DMS53 treated with DMSO at 0.1 percent for 48 hours (cell line): ENCODE measurements at regions not wholly inside any gene's neighbourhood (a gene's known extent, or its start where the extent isn't known, plus 50 kb on each side); places are given as distances from the start of the nearest gene placed in this dataset.

Experiments used
- DNase-seq: peaks from one replicate; lab custom pipeline; 2025; ENCODE audit not compliant: unreplicated experiment; lab: John Stamatoyannopoulos, UW

DNA sequence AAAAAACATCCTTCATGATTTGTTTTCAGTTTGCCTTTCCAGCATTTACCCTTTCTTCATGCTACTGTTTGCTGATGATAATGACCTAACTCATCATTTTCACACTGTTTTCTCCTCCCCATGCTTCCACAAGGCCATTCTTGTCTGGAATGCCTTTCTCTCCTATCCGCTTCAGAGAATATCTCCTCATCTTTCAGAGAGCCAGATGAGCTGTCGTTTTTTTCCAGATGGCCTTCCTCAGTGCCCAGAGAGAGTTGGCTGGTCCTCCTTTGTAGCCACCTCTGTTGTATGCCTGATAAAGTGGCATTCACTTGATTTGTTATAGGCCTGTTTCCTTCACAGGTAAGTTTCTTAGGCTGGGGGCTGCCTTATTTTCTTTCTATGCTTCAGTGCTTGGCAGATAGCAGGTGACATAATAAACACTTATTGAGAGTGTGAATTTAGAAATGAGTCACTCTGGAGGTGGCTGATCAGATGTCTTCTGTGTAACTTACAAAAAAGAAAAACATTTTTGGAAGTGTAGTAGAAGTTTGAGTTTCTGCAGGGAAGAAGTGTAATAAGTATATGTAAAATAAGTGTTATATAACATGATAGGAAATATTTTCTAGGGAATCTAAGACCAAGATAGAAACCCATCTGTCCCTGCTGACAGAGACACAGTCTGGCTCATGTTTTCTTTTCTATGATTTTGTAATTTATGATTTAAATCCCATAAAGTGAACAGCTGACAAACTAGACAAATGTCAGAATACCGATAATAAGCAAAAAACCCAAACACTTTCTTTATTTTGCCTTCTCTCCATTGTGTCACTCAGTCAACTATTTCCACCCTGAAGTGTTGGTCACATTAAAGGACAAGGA is 174.5 kb downstream of the DACT1 start:
- peak; percentile 38 for DNase-seq

DNA sequence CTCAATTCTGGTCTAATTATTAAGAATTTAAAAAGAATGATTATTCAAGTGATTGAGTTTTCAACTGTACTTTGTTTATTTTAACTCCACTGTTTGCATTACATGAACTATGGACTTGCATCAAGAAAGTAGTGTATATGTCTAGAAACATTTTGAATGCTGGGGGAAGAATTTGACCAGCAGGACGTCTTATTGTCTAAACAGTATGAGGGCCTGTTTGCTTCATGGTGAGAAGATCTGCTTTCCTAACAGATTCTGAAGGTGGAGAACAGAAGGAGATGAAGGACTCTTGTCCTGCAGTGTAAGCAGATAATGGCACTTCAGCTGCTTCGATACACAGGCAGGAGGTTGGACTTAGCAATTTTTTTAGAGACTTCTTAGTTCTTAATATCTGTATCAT is 176.0 kb downstream of the DACT1 start:
- DNase-seq: no peak

- DNase-seq: no peak
Measured at GRCh38 chr14:58814466-58814865, 176.7 kb downstream of the DACT1 start.

DNA sequence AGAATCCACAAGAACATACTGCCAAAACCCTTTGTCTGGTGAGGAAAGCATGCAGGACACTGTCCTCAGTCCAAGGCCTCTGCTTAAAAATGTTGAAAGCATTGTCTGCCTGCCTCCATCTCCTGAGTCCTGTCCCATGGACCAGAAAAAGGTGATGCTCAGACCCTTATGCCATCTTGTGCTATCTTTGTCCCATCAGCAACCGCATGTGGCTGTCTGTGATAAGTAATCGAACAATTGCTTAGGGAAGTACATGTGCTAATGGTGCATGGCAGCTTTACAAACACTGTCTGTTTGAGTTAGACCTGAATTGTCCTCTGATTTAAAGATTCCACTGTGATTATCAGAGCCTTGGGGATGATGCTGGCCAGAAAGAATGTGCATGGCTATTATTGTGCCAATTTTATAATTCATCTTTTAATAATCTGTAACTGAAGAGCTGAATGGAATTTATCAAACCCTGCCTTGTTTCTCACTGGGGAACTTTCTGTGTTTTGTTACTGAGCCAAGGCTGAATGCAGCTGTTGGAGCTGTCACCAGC is 177.5 kb downstream of the DACT1 start:
- DNase-seq: no peak

DNA sequence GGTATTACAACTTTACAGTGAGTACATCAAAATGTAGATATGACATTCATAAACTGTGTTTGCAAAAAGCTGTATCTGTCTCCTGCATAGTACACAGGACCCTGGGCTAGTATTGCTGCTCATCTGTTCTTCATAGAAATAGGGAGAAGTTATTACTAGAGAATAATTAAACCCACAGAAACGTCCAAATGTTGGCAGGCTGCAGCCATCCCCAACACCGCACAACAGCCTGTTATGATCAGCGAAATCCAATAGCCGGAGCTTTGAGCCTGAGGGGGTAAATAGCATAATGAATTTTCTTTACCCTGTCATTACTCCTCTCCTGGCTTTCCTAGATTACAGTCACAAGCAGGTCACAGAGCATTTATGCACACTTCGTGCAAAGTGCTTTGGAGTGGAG is 178.0 kb downstream of the DACT1 start:
- no peak for DNase-seq

- DNase-seq: no peak
Measured at GRCh38 chr14:58816416-58817115, 178.8 kb downstream of the DACT1 start.

- DNase-seq: no peak
Measured at GRCh38 chr14:58817846-58818245, 180.1 kb downstream of the DACT1 start.

DNA sequence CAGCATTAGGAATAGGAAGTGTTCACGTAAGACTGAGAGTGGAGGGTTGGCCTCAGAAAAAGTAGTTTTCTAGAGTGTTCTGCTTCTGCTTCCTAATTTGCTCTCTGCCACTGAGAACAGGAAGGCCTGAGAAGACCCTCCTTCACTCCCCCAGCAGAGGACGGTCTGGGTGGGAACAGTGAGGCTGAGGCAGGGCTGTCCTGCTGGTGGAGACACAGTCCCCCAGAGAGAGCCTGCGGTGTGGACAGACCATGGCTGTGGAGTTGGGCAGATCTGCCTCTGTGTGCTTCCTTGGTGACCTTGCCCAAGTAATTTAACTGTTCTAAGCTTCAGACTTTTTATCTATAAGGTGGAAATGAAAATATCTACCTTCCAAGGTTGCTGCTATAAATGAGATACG is 182.3 kb downstream of the DACT1 start:
- DNase-seq: no peak

GRCh38 chr14:58821421-58821820 is 183.7 kb downstream of the DACT1 start:
- no peak for DNase-seq

DNA sequence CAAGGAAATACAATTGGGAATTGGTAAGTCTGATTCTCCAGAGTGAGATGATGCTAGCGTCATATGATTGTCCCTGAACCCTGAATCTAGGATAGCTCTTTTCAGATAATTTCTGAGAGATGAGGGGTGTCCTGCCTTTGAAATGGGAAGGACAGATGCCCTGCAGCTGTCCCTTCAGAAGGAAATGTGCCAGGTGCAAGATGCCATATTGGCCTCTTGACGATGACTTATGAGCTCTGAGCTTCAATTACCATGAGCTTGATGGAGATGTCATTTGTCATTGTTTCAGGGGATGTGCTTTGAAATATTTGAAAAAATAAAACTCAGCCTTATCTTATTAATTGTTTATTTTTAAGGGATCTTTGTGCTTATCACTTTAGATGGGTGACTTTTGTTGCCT is 185.1 kb downstream of the DACT1 start:
- no peak for DNase-seq

GRCh38 chr14:58823312-58823711 is 185.6 kb downstream of the DACT1 start:
- no peak for DNase-seq

- DNase-seq: no peak
Measured at GRCh38 chr14:58824106-58824505, 186.3 kb downstream of the DACT1 start.

DNA sequence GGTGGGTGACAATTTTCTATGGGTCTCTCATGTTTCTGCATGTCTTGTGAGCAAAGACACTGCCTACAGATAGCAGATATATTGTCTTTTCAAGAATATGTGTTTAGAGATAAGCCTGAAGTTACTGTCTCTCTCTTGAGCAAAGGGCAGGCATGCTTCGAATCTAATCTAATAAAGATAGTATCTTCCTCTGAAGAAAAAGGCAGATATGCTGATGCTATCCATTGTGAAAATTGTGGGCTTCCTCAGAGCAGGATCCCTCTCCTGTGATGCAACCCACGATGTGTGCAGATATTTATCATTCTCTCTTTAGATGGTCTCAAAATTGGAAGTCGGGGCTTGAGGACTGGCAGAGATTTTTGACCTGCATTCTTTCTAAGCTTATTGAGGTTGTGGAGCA is 187.0 kb downstream of the DACT1 start:
- DNase-seq: no peak

GRCh38 chr14:58825606-58826005 is 187.8 kb downstream of the DACT1 start:
- DNase-seq: no peak

DNA sequence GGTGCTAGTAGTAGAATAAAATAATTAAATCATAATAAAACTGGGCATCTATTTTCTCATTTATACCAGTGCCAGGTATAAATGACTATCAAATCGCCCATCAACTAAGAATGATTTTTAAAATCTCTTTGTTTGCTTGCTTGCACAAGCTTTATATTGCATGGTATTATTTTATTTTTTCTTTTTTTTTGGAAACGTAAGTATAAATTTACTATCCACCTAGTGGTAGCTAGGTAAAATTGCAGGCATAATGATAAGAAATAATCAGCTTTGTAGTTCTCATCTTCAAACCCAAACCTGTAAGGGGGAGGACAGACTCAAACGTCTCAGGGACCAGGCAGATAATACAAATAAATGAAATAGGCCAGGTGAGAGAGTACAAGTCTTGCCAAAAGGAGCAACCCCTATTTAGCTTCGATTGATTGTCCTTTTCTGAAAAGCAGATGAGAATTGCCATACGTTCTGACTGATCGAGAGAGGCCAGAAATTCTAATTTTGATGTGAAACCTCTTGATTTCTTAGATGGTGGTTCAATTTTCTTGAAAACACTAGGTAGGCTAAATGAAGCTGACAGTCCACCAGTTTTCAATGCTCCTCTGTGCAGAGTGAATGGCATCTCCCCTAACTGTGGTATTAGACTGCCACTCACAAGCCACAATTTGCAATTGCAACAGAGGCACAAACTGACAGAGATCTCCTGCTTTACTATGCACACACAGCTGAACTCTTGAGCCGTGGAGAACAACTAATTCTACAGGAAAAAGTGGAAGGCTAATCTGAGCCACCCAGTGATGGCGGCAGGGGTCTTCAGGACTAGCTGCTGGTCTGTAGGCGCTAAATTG is 189.3 kb downstream of the DACT1 start:
- no peak for DNase-seq

DNA sequence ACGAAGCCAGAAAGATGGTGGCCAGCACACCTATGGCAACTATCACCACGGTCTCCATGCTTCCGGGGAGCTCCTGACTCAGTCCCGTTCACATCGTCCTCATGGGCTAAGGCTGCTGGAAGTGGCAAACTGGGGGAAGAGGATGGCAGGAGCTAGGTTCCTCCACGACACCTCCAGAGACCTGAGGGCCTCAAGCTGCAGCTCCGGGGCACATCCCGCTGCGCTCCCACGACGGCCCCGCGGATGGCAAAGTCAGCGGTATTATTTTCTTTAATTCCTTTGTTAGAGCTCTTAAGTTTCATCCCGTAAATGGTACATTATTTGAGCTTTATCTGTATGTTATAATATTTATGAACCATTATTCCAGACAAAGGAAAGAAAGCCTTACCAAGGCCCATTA is 190.5 kb downstream of the DACT1 start:
- DNase-seq: no peak

DNA sequence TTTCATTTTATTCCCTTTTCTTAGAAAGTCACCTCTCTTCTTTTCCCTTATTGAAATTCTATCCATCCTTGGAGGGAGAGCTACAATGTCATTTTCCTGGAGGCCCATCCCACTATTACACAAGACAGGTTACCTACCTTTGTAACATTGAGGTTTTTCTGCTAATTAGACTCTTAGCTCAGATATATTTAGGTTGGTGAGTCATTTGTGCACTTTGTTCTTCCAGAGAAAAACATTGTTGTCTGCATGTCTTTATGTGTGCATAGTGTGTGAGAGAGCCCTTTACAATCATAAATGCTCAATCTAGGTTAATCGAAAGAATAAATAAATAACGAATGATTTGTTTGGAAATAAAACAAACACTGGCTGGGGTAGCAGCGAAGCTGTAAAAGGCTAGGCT is 191.8 kb downstream of the DACT1 start:
- peak; percentile 76 for DNase-seq

DNA sequence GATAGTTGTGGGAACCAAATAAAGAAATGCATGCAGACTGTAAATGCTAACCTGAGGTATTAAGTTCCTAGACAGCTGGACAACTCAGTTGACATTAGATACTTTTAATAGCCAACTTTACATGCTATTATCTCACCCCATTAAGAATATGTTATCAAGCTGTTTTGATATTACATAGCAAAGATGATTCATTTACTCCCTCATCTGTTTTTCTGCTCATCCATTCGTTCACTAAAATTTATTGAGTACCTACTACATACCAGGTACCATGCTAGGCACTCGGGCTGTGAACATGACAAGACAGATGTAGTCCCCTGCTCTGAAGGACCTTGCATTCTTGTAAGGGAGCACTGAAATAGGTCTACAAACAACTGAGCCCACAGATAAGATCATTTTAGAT is 192.4 kb downstream of the DACT1 start:
- DNase-seq: no peak

GRCh38 chr14:58832095-58832521 is 194.3 kb downstream of the DACT1 start:
- no peak for DNase-seq

DNA sequence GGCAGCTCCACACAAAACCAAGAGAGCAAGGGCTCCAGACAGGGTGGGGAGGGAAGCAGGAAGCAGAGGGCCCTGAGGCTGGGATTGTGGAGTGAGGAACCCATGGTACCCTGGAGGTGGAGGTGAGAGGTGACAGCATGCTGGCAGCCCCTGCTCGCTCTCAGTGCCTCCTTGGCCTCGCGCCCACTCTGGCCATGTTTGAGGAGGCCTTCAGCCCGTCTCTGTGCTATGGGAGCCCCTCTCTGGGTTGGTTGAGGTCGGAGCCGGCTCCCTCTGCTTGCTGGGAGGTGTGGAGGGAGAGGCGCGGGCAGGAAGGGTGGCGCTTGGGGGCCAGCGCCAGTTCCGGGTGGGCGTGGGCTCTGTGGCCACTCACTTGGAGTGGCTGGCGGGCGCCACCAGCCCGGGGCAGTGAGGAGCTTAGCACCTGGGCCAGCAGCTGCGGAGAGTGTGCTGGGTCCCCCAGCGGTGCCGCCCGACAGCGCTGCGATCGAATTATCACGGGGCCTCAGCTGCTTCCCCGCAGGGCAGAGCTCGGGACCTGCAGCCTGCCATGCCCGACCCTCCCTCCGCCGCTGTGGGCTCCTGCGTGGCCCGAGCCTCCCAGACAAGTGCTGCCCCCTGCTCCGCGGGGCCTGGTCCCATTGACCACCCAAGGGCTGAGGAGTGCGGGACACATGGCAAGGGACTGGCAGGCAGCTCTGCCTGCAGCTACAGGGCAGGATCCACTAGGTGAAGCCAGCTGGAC is 196.0 kb downstream of the DACT1 start:
- DNase-seq: no peak
